ENCODE measurements at regions not wholly inside any gene's neighbourhood (a gene's known extent, or its start where the extent isn't known, plus 50 kb on each side); places are given as distances from the start of the nearest gene placed in this dataset.

DNA sequence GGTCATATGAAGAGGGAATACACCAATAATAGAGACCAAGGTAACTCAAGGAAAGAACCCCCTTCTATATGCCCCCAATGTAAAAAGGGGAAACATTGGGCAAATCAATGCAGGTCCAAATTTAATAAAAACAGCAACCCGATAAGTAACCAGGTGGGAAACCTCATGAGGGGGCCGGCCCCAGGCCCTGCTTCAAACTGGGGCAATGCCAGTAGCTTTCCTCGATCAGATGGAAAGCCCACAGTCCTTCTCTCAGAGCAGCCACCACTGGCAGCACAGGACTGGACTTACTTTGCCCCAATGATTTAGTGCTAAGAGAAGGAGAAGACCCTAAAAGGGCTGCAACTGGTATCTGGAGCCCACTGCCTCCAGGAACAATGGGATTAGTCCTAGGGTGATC is 65.6 kb upstream of the ASCC3 start:
- no peak for TF ChIP-seq GATA2 (IDR thresholded peaks at IDR 0.05; ENCODE audit: low read depth, low read length)
- TF ChIP-seq GATA3 (IDR thresholded peaks at IDR 0.05; ENCODE audit: low read depth, low read length), result no peak

Data from SH-SY5Y (cell line).